ENCODE measurements at regions not wholly inside any gene's neighbourhood (a gene's known extent, or its start where the extent isn't known, plus 50 kb on each side); places are given as distances from the start of the nearest gene placed in this dataset.

DNA sequence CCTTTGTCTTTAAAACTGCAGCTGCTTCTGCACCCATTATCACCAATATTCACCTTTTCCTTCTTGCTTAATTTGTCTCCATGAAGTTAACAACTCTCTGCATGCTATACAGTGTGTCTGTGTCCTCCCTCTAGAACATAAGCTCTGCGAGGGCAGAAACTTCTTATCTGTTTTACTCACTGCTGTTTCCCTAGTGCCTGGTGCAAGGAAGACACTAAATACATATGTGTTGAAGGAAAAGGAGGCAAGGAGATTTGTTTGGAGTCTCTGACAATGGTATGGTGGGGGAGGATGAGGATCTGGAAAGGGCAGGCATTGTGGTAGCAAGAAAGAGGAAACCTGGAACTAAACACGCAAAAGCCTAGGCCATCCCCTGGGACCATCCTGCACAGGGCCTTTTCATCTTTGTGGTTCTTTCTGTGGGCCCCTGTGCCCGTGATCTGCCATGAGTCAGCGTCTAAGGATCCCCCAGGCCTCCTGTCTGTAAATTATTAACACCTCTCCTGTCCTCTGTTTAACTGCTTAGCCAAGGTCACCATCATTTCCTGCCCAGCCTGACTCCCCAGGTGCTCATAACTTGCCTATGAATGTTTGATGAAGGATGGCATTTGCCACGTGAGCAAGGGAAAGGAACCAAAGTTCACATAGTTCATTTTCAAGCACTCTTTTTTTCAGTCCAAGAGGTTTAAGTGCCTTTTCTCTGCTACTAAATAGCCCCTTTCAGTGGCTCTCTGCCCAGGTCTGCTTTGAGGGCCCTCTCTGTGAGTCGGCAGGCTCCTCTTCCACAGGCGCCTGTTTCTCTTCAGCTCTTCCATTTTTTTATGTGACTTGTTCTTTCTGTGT is 131.1 kb downstream of the RASSF10 start:
- TF ChIP-seq, protein P1, sequence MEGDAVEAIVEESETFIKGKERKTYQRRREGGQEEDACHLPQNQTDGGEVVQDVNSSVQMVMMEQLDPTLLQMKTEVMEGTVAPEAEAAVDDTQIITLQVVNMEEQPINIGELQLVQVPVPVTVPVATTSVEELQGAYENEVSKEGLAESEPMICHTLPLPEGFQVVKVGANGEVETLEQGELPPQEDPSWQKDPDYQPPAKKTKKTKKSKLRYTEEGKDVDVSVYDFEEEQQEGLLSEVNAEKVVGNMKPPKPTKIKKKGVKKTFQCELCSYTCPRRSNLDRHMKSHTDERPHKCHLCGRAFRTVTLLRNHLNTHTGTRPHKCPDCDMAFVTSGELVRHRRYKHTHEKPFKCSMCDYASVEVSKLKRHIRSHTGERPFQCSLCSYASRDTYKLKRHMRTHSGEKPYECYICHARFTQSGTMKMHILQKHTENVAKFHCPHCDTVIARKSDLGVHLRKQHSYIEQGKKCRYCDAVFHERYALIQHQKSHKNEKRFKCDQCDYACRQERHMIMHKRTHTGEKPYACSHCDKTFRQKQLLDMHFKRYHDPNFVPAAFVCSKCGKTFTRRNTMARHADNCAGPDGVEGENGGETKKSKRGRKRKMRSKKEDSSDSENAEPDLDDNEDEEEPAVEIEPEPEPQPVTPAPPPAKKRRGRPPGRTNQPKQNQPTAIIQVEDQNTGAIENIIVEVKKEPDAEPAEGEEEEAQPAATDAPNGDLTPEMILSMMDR (IDR thresholded peaks at IDR 0.05): no peak
- no peak for TF ChIP-seq POLR2A (IDR thresholded peaks at IDR 0.05; ENCODE audit: low read depth)
